ENCODE measurements at regions not wholly inside any gene's neighbourhood (a gene's known extent, or its start where the extent isn't known, plus 50 kb on each side); places are given as distances from the start of the nearest gene placed in this dataset.

DNA sequence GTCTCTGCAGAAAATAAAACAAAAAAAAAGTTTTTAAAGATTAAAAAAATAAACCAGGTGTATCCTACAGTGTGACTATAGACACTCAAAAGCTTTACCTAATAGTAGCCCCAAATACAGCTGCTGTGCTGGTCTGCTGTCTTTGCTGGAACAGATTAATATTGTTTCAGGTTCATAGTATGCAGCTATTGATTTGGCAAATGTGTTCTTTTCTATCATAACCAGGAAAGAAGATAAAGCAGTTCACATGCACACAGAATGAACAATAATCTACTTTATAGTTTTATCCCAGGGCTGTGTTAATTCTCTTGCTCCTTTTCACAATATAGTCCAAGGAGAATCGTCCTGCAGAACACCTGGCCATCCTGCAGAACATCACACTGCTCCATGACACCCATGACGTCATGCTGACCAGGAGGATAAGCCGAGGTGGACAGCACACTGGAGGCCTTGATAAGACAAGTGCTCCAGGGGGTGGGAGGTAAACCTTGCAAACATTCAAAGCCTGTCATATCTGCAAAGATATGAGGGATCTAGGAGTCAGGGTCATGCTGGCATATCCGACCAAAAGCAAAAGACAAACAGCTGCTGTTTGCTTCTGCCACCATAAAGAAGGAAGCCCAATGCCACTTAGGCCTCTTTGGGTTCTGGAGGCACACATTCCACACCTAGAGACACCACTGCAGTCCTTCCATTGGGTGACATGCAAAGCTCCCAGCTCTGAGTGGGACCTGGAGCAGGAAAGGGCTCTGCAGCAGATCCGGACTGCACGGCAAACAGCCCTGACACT lies 86.1 kb upstream of the SLC2A1 start:
- intact Hi-C loops (cut with micrococcal nuclease): no loop called here
- Histone ChIP-seq H3K27me3 (ENCODE audit: low read depth) (peaks cover 4% of the 10 kb centered on the region), H3K4me3 (no peak overlapping the region), H3K9me3 (replicated peaks) (no peaks in the 10 kb centered on the region), H3K4me1 (peaks cover 5% of the 10 kb centered on the region), H3K27ac (replicated peaks) (no peak overlapping the region), H3K36me3 (no peaks in the 10 kb centered on the region)
- TF ChIP-seq, protein P1, sequence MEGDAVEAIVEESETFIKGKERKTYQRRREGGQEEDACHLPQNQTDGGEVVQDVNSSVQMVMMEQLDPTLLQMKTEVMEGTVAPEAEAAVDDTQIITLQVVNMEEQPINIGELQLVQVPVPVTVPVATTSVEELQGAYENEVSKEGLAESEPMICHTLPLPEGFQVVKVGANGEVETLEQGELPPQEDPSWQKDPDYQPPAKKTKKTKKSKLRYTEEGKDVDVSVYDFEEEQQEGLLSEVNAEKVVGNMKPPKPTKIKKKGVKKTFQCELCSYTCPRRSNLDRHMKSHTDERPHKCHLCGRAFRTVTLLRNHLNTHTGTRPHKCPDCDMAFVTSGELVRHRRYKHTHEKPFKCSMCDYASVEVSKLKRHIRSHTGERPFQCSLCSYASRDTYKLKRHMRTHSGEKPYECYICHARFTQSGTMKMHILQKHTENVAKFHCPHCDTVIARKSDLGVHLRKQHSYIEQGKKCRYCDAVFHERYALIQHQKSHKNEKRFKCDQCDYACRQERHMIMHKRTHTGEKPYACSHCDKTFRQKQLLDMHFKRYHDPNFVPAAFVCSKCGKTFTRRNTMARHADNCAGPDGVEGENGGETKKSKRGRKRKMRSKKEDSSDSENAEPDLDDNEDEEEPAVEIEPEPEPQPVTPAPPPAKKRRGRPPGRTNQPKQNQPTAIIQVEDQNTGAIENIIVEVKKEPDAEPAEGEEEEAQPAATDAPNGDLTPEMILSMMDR (IDR thresholded peaks at IDR 0.05; ENCODE audit: borderline replicate concordance): no peak
- DNase-seq: no peak

DNA sequence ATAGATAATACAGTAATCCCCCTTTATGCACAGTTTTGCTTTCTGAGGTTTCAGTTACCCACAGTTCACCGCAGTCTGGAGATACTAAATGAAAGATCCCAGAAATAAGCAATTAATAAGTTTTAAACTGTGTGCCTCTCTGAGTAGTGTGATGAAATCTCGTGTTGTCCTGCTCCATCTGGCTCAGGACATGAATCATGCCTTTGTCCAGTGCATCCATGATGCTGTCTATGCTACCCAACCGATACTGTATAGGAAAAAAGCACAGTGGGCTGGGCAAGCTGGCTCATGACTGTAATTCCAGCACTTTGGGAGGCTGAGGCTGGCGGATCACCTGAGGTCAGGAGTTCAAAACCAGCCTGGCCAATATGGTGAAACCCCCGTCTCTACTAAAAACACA lies 85.0 kb upstream of the SLC2A1 start:
- Histone ChIP-seq H3K4me1 (no peaks in the 10 kb centered on the region), H3K27me3 (ENCODE audit: low read depth) (peaks cover 4% of the 10 kb centered on the region), H3K9me3 (replicated peaks) (no peaks in the 10 kb centered on the region), H3K36me3 (no peaks in the 10 kb centered on the region), H3K4me3 (no peak overlapping the region), H3K27ac (replicated peaks) (no peak overlapping the region)
- intact Hi-C loops (cut with micrococcal nuclease): no loop called here
- no peak for DNase-seq
- TF ChIP-seq, protein P1 (IDR thresholded peaks at IDR 0.05; ENCODE audit: borderline replicate concordance): no peak

DNA sequence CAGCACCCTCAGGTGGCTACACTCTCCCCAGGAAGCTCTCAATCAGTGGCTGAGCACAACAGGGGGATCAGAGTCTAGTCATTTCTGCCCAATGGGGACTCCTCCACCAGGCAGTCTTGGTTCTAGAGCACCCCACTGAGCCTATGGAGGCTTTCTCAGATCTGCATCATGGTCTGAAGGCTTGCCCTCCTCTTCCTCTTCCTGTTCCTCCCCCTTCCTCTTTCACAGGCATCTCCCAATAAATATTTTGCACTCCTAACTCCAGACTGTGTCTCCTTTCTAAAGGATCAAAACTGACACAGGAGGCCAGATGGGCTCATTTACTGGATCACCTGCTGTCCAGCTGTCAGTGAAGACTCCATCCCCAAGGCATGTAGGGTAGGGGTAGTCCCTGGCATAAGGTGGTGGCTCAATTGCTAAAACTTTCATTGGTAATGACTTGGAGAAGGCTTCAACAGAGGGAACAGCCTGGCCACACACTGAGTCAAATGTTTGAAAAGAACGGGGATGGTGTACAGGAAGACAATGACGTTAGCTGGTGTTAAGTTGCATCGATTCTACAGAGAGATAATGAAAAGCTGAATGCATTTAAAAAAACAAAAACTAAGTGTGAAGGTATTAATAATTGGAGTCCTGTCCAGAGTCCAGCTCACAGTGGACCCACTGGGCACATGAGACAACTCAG lies 84.2 kb upstream of the SLC2A1 start:
- Histone ChIP-seq H3K4me1 (no peaks in the 10 kb centered on the region), H3K36me3 (no peaks in the 10 kb centered on the region), H3K27me3 (ENCODE audit: low read depth) (peaks cover 4% of the 10 kb centered on the region), H3K4me3 (no peak overlapping the region), H3K27ac (replicated peaks) (no peak overlapping the region), H3K9me3 (replicated peaks) (no peaks in the 10 kb centered on the region)
- no peak for DNase-seq
- TF ChIP-seq, protein P1 (IDR thresholded peaks at IDR 0.05; ENCODE audit: borderline replicate concordance): no peak
- intact Hi-C loops (cut with micrococcal nuclease): no loop called here

DNA sequence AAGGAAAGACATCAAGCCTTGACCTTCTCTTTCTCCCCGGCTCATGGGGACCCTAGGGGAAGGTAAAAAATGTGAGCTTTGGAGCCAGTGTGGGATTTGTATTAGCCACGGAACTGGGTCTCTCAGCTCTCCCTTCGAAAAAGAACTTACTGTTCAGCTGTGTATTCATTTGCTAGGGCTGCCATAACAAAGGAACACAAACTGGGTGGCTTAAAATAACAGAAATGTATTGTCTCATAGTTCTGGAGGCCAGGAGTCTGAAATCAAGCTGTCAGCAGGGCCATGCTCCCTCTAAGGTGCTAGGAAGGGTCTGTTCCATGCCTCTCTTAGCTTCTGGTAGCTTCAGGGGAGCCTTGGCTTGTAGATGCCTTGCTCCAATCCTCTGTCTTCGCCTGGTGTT lies 83.5 kb upstream of the SLC2A1 start:
- Histone ChIP-seq H3K9me3 (replicated peaks) (no peaks in the 10 kb centered on the region), H3K27me3 (ENCODE audit: low read depth) (peaks cover 4% of the 10 kb centered on the region), H3K27ac (replicated peaks) (no peak overlapping the region), H3K4me1 (no peaks in the 10 kb centered on the region), H3K36me3 (no peaks in the 10 kb centered on the region), H3K4me3 (no peak overlapping the region)
- TF ChIP-seq, protein P1 (IDR thresholded peaks at IDR 0.05; ENCODE audit: borderline replicate concordance): no peak
- no peak for DNase-seq
- intact Hi-C loops (cut with micrococcal nuclease): no loop called here

DNA sequence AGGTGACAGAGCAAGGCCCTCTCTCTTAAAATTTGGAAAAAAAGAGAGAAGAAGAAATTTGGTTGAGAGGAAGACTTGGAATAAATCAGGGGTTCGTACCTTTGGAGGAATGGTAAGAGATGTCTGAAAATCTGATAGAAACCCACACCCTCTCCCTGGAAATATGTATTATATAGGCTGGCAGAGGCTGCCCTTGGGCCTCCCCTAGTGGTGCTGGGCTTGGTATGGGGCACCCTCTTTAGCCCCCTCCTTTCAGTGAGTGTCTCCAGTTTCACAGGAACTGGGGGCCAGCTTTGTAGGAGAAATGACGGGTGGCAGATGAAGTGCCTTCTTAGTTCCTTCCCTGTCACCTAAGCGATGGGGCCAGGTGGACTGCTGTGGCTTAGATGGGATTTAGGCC lies 82.9 kb upstream of the SLC2A1 start:
- Histone ChIP-seq H3K4me3 (no peak overlapping the region), H3K4me1 (no peaks in the 10 kb centered on the region), H3K27ac (replicated peaks) (no peak overlapping the region), H3K27me3 (ENCODE audit: low read depth) (peaks cover 4% of the 10 kb centered on the region), H3K9me3 (replicated peaks) (no peaks in the 10 kb centered on the region), H3K36me3 (no peaks in the 10 kb centered on the region)
- TF ChIP-seq, protein P1 (IDR thresholded peaks at IDR 0.05; ENCODE audit: borderline replicate concordance): no peak
- intact Hi-C loops (cut with micrococcal nuclease): no loop called here
- DNase-seq: no peak
